ENCODE measurements at regions not wholly inside any gene's neighbourhood (a gene's known extent, or its start where the extent isn't known, plus 50 kb on each side); places are given as distances from the start of the nearest gene placed in this dataset.

- no peak overlapping the region for H3K4me2 ChIP-seq (ENCODE audit: insufficient read depth, low read length)
- CTCF ChIA-PET: interaction anchor here (0.8 to 1.6 kb wide), 3 partner anchors 19 to 101 kb away, joined by 3 to 4 read pairs (median 3); no protein-coding TSS in a partner anchor
These were observed 134.9 kb downstream of the KCTD12 start for GRCh38 chr13:76751278-76751677.

More at GRCh38 chr13:76751278-76751677, 134.9 kb downstream of the KCTD12 start:
- TF ChIP-seq POLR2AphosphoS5 (IDR thresholded peaks at IDR 0.05; ENCODE audit: insufficient read depth, low read depth, low read length) (no peak), MYC (IDR thresholded peaks at IDR 0.05; ENCODE audit: low read depth, low read length) (no peak), POLR2A (IDR thresholded peaks at IDR 0.05; ENCODE audit: low read depth, low read length) (no peak), GATA2 (IDR thresholded peaks at IDR 0.05; ENCODE audit: insufficient read depth, insufficient read length, low read depth, low read length) (no peak), JUN (IDR thresholded peaks at IDR 0.05; ENCODE audit: borderline replicate concordance, insufficient read depth, insufficient read length, low read depth) (no peak), CTCF (IDR thresholded peaks at IDR 0.05; ENCODE audit: extremely low read depth in 1 of 2, insufficient read depth in 1 of 2, low read depth in 1 of 2, low read length in 2 of 2) (no peak), EZH2 (IDR thresholded peaks at IDR 0.05; ENCODE audit: borderline replicate concordance, low read depth, low read length, severe bottlenecking) (no peak), FOS (IDR thresholded peaks at IDR 0.05; ENCODE audit: borderline replicate concordance, insufficient read depth, low read length) (no peak), MAX (IDR thresholded peaks at IDR 0.05; ENCODE audit: insufficient read depth, insufficient read length) (no peak)
- POLR2A ChIA-PET: no interaction called here
- Histone ChIP-seq H4K20me1 (replicated peaks; ENCODE audit: control insufficient read depth, extremely low read depth, insufficient read depth, low read length) (no peaks in the 10 kb centered on the region), H3K27me3 (ENCODE audit: control insufficient read depth in 2 of 2, insufficient read depth in 2 of 2, low read length in 2 of 2) (no peaks in the 10 kb centered on the region), H3K79me2 (ENCODE audit: control insufficient read depth, insufficient read depth, low read length) (no peaks in the 10 kb centered on the region), H3K36me3 (ENCODE audit: control insufficient read depth in 2 of 2, extremely low read depth in 1 of 2, insufficient read depth in 2 of 2, low read length in 2 of 2) (no peaks in the 10 kb centered on the region), H3K9ac (replicated peaks; ENCODE audit: extremely low read depth, insufficient read depth, low read length) (no peak overlapping the region), H3K4me1 (ENCODE audit: control insufficient read depth, extremely low read depth, insufficient read depth, low read length) (peaks cover 16% of the 10 kb centered on the region), H3K9me3 (replicated peaks; ENCODE audit: control insufficient read depth, insufficient read depth, low read length) (no peaks in the 10 kb centered on the region), H3K9me1 (replicated peaks; ENCODE audit: control insufficient read depth, extremely low read depth, insufficient read depth, low read length) (no peaks in the 10 kb centered on the region), H3K27ac (ENCODE audit: insufficient read depth, low read depth, low read length) (no peak overlapping the region), H2AFZ (ENCODE audit: low read depth, low read length) (no peak overlapping the region), H3K4me3 (replicated peaks in 1 of 3; ENCODE audit: insufficient read depth in 1 of 3, low read depth in 1 of 3, low read length in 3 of 3) (no peak overlapping the region)
- intact Hi-C loops (cut with micrococcal nuclease): no loop called here
- no peak for FAIRE-seq
- dilution Hi-C loops (cut with MboI; ENCODE audit: extremely low pct_ligation_motif_present, low sequenced_read_pairs): no loop called here
- DNase-seq (ENCODE audit: low read depth, low spot score): no peak
- BruUV-seq (replicated peaks): no TSS peak

All from endothelial cell of umbilical vein (primary cell).